ENCODE measurements at regions not wholly inside any gene's neighbourhood (a gene's known extent, or its start where the extent isn't known, plus 50 kb on each side); places are given as distances from the start of the nearest gene placed in this dataset.

DNA sequence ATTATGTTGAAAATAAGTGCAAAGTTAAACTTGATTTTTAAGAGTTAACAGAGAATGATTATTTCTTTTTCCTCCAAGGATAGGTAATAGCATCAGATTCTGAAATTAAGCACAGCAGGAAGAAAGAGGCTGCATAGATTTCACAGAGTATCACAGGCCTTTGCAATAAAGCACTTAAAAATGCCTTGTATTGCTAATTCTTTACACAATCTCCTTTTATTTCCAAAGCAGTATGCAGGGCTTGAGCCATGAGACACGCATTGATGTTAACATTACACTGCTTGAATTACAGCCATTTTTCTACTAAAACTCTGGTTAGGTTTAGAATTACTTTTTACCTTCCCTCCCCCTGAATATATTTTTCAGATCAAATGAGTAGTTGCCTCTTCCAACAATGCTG, 398.3 kb downstream of the BCAT1 start:
- Histone ChIP-seq H3K36me3 (ENCODE audit: control insufficient read depth in 2 of 2, extremely low read depth in 1 of 2, insufficient read depth in 2 of 2, low read length in 2 of 2) (no peaks in the 10 kb centered on the region), H3K27ac (ENCODE audit: insufficient read depth, low read depth, low read length) (no peak overlapping the region), H3K4me2 (ENCODE audit: insufficient read depth, low read length) (no peak overlapping the region), H3K9me1 (replicated peaks; ENCODE audit: control insufficient read depth, extremely low read depth, insufficient read depth, low read length) (no peaks in the 10 kb centered on the region), H4K20me1 (replicated peaks; ENCODE audit: control insufficient read depth, extremely low read depth, insufficient read depth, low read length) (no peaks in the 10 kb centered on the region), H2AFZ (ENCODE audit: low read depth, low read length) (no peak overlapping the region), H3K27me3 (ENCODE audit: control insufficient read depth in 2 of 2, insufficient read depth in 2 of 2, low read length in 2 of 2) (peaks cover 0 to 1% of the 10 kb centered on the region in 2 experiments), H3K79me2 (ENCODE audit: control insufficient read depth, insufficient read depth, low read length) (no peaks in the 10 kb centered on the region), H3K9ac (replicated peaks; ENCODE audit: extremely low read depth, insufficient read depth, low read length) (no peak overlapping the region), H3K9me3 (replicated peaks; ENCODE audit: control insufficient read depth, insufficient read depth, low read length) (no peaks in the 10 kb centered on the region), H3K4me1 (ENCODE audit: control insufficient read depth, extremely low read depth, insufficient read depth, low read length) (no peaks in the 10 kb centered on the region), H3K4me3 (replicated peaks in 1 of 3; ENCODE audit: insufficient read depth in 1 of 3, low read depth in 1 of 3, low read length in 3 of 3) (no peak overlapping the region)
- no peak for DNase-seq (ENCODE audit: low read depth, low spot score)
- ChIA-PET CTCF (no interaction called here), POLR2A (no interaction called here)
- TF ChIP-seq FOS (IDR thresholded peaks at IDR 0.05; ENCODE audit: borderline replicate concordance, insufficient read depth, low read length), result no peak
- TF ChIP-seq JUN (IDR thresholded peaks at IDR 0.05; ENCODE audit: borderline replicate concordance, insufficient read depth, insufficient read length, low read depth), result no peak
- TF ChIP-seq GATA2 (IDR thresholded peaks at IDR 0.05; ENCODE audit: insufficient read depth, insufficient read length, low read depth, low read length), result no peak
- TF ChIP-seq, protein P1, sequence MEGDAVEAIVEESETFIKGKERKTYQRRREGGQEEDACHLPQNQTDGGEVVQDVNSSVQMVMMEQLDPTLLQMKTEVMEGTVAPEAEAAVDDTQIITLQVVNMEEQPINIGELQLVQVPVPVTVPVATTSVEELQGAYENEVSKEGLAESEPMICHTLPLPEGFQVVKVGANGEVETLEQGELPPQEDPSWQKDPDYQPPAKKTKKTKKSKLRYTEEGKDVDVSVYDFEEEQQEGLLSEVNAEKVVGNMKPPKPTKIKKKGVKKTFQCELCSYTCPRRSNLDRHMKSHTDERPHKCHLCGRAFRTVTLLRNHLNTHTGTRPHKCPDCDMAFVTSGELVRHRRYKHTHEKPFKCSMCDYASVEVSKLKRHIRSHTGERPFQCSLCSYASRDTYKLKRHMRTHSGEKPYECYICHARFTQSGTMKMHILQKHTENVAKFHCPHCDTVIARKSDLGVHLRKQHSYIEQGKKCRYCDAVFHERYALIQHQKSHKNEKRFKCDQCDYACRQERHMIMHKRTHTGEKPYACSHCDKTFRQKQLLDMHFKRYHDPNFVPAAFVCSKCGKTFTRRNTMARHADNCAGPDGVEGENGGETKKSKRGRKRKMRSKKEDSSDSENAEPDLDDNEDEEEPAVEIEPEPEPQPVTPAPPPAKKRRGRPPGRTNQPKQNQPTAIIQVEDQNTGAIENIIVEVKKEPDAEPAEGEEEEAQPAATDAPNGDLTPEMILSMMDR (IDR thresholded peaks at IDR 0.05; ENCODE audit: extremely low read depth in 1 of 2, insufficient read depth in 1 of 2, low read depth in 1 of 2, low read length in 2 of 2), result no peak
- dilution Hi-C loops (cut with MboI; ENCODE audit: extremely low pct_ligation_motif_present, low sequenced_read_pairs), result no loop called here
- intact Hi-C loops (cut with micrococcal nuclease), result no loop called here
- no TSS peak for BruUV-seq (replicated peaks)
- no peak for FAIRE-seq

DNA sequence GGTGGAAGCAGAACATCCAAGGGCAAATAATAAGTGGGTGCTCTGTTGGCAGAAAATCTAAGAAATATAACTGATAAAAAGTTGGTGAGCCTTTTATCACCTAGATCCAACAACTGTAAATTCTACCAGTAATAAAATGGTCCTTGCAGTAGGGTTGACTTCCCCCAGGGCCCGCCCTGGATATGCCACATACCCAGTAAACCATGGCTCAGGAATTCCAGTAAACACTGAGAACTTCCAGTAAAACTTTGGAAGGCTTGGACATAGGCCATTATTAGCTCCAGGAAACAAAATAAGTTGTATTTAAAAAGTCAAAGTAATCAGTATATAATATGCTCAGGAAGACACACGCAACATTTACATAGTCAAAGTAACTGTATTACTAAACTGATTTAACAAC, 402.2 kb downstream of the BCAT1 start:
- Histone ChIP-seq H4K20me1 (replicated peaks; ENCODE audit: control insufficient read depth, extremely low read depth, insufficient read depth, low read length) (no peaks in the 10 kb centered on the region), H3K4me2 (ENCODE audit: insufficient read depth, low read length) (no peak overlapping the region), H3K9ac (replicated peaks; ENCODE audit: extremely low read depth, insufficient read depth, low read length) (no peak overlapping the region), H3K27ac (ENCODE audit: insufficient read depth, low read depth, low read length) (no peak overlapping the region), H3K27me3 (ENCODE audit: control insufficient read depth in 2 of 2, insufficient read depth in 2 of 2, low read length in 2 of 2) (no peaks in the 10 kb centered on the region), H2AFZ (ENCODE audit: low read depth, low read length) (no peak overlapping the region), H3K36me3 (ENCODE audit: control insufficient read depth in 2 of 2, extremely low read depth in 1 of 2, insufficient read depth in 2 of 2, low read length in 2 of 2) (no peaks in the 10 kb centered on the region), H3K9me3 (replicated peaks; ENCODE audit: control insufficient read depth, insufficient read depth, low read length) (no peaks in the 10 kb centered on the region), H3K79me2 (ENCODE audit: control insufficient read depth, insufficient read depth, low read length) (no peaks in the 10 kb centered on the region), H3K4me1 (ENCODE audit: control insufficient read depth, extremely low read depth, insufficient read depth, low read length) (no peaks in the 10 kb centered on the region), H3K4me3 (replicated peaks in 1 of 3; ENCODE audit: insufficient read depth in 1 of 3, low read depth in 1 of 3, low read length in 3 of 3) (no peak overlapping the region), H3K9me1 (replicated peaks; ENCODE audit: control insufficient read depth, extremely low read depth, insufficient read depth, low read length) (no peaks in the 10 kb centered on the region)
- intact Hi-C loops (cut with micrococcal nuclease) (no loop called here), dilution Hi-C loops (cut with MboI; ENCODE audit: extremely low pct_ligation_motif_present, low sequenced_read_pairs) (no loop called here)
- TF ChIP-seq, protein P2, sequence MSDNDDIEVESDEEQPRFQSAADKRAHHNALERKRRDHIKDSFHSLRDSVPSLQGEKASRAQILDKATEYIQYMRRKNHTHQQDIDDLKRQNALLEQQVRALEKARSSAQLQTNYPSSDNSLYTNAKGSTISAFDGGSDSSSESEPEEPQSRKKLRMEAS (IDR thresholded peaks at IDR 0.05; ENCODE audit: insufficient read depth, insufficient read length), result no peak
- TF ChIP-seq POLR2AphosphoS5 (IDR thresholded peaks at IDR 0.05; ENCODE audit: insufficient read depth, low read depth, low read length) (no peak), JUN (IDR thresholded peaks at IDR 0.05; ENCODE audit: borderline replicate concordance, insufficient read depth, insufficient read length, low read depth) (no peak), GATA2 (IDR thresholded peaks at IDR 0.05; ENCODE audit: insufficient read depth, insufficient read length, low read depth, low read length) (no peak), EZH2 (IDR thresholded peaks at IDR 0.05; ENCODE audit: borderline replicate concordance, low read depth, low read length, severe bottlenecking) (no peak), FOS (IDR thresholded peaks at IDR 0.05; ENCODE audit: borderline replicate concordance, insufficient read depth, low read length) (no peak), POLR2A (IDR thresholded peaks at IDR 0.05; ENCODE audit: low read depth, low read length) (no peak), MYC (IDR thresholded peaks at IDR 0.05; ENCODE audit: low read depth, low read length) (no peak)
- TF ChIP-seq, protein P1 (IDR thresholded peaks at IDR 0.05; ENCODE audit: extremely low read depth in 1 of 2, insufficient read depth in 1 of 2, low read depth in 1 of 2, low read length in 2 of 2), result no peak
- no TSS peak for BruUV-seq (replicated peaks)
- ChIA-PET POLR2A (no interaction called here), CTCF (no interaction called here)
- DNase-seq (ENCODE audit: low read depth, low spot score) (no peak), FAIRE-seq (no peak)
